OCI-LY1 (cell line): ENCODE measurements at regions not wholly inside any gene's neighbourhood (a gene's known extent, or its start where the extent isn't known, plus 50 kb on each side); places are given as distances from the start of the nearest gene placed in this dataset.

Source experiments
- EZH2 ChIP-seq: fragments of 200-600 bp; sonication (generic), shearing (Covaris generic); IDR thresholded peaks from 2 replicates; pipeline ENCODE4 v1.8.0; 2017; ENCODE audit warnings: borderline replicate concordance, mixed run types, mild to moderate bottlenecking, antibody characterized with exemption, low read length, moderate library complexity, mixed read lengths
- TF ChIP-seq, protein P1 (sequence below): fragments of 200-600 bp; sonication (generic), shearing (Covaris generic); IDR thresholded peaks from 2 replicates; pipeline ENCODE4 v1.5.1; 2017; ENCODE audit warnings: mild to moderate bottlenecking, antibody characterized with exemption, low read length, moderate library complexity, mixed read lengths

GRCh38 chr17:79452706-79453105, 158.1 kb downstream of the RBFOX3 start:
- TF ChIP-seq, protein P1, sequence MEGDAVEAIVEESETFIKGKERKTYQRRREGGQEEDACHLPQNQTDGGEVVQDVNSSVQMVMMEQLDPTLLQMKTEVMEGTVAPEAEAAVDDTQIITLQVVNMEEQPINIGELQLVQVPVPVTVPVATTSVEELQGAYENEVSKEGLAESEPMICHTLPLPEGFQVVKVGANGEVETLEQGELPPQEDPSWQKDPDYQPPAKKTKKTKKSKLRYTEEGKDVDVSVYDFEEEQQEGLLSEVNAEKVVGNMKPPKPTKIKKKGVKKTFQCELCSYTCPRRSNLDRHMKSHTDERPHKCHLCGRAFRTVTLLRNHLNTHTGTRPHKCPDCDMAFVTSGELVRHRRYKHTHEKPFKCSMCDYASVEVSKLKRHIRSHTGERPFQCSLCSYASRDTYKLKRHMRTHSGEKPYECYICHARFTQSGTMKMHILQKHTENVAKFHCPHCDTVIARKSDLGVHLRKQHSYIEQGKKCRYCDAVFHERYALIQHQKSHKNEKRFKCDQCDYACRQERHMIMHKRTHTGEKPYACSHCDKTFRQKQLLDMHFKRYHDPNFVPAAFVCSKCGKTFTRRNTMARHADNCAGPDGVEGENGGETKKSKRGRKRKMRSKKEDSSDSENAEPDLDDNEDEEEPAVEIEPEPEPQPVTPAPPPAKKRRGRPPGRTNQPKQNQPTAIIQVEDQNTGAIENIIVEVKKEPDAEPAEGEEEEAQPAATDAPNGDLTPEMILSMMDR = no peak
- TF ChIP-seq EZH2 = no peak
